ENCODE measurements at regions not wholly inside any gene's neighbourhood (a gene's known extent, or its start where the extent isn't known, plus 50 kb on each side); places are given as distances from the start of the nearest gene placed in this dataset.

GRCh38 chr17:10888858-10889257 lies 51.0 kb upstream of the PIRT start (continued):
- TF ChIP-seq, protein P1, sequence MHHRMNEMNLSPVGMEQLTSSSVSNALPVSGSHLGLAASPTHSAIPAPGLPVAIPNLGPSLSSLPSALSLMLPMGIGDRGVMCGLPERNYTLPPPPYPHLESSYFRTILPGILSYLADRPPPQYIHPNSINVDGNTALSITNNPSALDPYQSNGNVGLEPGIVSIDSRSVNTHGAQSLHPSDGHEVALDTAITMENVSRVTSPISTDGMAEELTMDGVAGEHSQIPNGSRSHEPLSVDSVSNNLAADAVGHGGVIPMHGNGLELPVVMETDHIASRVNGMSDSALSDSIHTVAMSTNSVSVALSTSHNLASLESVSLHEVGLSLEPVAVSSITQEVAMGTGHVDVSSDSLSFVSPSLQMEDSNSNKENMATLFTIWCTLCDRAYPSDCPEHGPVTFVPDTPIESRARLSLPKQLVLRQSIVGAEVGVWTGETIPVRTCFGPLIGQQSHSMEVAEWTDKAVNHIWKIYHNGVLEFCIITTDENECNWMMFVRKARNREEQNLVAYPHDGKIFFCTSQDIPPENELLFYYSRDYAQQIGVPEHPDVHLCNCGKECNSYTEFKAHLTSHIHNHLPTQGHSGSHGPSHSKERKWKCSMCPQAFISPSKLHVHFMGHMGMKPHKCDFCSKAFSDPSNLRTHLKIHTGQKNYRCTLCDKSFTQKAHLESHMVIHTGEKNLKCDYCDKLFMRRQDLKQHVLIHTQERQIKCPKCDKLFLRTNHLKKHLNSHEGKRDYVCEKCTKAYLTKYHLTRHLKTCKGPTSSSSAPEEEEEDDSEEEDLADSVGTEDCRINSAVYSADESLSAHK (tag by site-specific recombination; IDR thresholded peaks at IDR 0.05): no peak
- TF ChIP-seq, protein P2, sequence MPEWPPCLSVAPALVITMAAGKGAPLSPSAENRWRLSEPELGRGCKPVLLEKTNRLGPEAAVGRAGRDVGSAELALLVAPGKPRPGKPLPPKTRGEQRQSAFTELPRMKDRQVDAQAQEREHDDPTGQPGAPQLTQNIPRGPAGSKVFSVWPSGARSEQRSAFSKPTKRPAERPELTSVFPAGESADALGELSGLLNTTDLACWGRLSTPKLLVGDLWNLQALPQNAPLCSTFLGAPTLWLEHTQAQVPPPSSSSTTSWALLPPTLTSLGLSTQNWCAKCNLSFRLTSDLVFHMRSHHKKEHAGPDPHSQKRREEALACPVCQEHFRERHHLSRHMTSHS (tag by site-specific recombination; IDR thresholded peaks at IDR 0.05): no peak
- TF ChIP-seq ZNF155 (tag by site-specific recombination; IDR thresholded peaks at IDR 0.05): no peak
- no peak for TF ChIP-seq ZNF561 (tag by site-specific recombination; IDR thresholded peaks at IDR 0.05; ENCODE audit: borderline replicate concordance)
- TF ChIP-seq ZNF501 (tag by site-specific recombination; IDR thresholded peaks at IDR 0.05): no peak
- TF ChIP-seq ZNF768 (tag by site-specific recombination; IDR thresholded peaks at IDR 0.05): no peak
- TF ChIP-seq ZNF747 (tag by site-specific recombination; IDR thresholded peaks at IDR 0.05): no peak
- no peak for TF ChIP-seq ZBTB21 (tag by site-specific recombination; IDR thresholded peaks at IDR 0.05)
